Omental fat pad (tissue), 3 donors: ENCODE measurements at regions not wholly inside any gene's neighbourhood (a gene's known extent, or its start where the extent isn't known, plus 50 kb on each side); places are given as distances from the start of the nearest gene placed in this dataset.

Experiments used
- ATAC-seq: fragments of 150-250 bp; one replicate; pipeline ENCODE4 v1.9.1; 2016; ENCODE audit warnings: mild to moderate bottlenecking, moderate library complexity; ENCODE audit not compliant: low FRiP score
- DNase-seq: peaks from one replicate; pipeline ENCODE4 v3.0.0-alpha.2; 2019; ENCODE audit warnings: low spot score
- TF ChIP-seq, protein P1 (sequence below), 3 donors: fragments of 450-650 bp; IDR thresholded peaks; one replicate each; pipeline ENCODE4 v1.5.1; 2016 to 2017; ENCODE audit warnings: antibody characterized with exemption in 3 of 3, mild to moderate bottlenecking in 3 of 3, moderate library complexity in 2 of 3

DNA sequence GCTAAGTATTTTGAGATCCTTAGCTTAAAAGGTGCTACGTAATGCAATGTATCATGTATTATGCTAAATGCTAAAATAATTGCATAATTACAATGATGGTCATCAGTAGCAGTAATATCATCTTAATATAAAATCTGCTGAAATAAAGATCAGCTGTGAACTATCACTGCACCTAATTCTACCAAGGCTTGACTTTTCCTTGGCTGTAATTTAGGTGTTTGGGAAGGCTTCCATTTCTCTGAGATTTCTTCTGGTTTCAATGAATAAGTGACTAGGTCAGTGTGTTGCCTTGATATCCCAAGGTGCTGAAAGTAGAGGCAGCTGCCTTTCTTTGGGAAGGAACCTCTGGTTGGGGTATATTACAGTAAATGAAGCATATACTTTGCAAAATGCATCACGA is 376.1 kb downstream of the STK39 start:
- ATAC-seq (no peak), DNase-seq (no peak)
- TF ChIP-seq, protein P1, sequence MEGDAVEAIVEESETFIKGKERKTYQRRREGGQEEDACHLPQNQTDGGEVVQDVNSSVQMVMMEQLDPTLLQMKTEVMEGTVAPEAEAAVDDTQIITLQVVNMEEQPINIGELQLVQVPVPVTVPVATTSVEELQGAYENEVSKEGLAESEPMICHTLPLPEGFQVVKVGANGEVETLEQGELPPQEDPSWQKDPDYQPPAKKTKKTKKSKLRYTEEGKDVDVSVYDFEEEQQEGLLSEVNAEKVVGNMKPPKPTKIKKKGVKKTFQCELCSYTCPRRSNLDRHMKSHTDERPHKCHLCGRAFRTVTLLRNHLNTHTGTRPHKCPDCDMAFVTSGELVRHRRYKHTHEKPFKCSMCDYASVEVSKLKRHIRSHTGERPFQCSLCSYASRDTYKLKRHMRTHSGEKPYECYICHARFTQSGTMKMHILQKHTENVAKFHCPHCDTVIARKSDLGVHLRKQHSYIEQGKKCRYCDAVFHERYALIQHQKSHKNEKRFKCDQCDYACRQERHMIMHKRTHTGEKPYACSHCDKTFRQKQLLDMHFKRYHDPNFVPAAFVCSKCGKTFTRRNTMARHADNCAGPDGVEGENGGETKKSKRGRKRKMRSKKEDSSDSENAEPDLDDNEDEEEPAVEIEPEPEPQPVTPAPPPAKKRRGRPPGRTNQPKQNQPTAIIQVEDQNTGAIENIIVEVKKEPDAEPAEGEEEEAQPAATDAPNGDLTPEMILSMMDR (IDR thresholded peaks at IDR 0.05) = no peak

DNA sequence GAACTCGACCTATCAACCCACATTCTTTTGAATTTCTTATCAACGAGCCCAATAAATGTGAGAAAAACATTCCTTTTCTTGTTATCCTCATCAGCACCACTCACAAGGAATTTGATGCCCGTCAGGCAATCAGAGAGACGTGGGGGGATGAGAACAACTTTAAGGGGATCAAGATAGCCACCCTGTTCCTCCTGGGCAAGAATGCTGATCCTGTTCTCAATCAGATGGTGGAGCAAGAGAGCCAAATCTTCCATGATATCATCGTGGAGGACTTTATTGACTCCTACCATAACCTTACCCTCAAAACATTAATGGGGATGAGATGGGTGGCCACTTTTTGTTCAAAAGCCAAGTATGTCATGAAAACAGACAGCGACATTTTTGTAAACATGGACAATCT is 378.2 kb downstream of the STK39 start:
- DNase-seq = no peak
- TF ChIP-seq, protein P1 (IDR thresholded peaks at IDR 0.05) = no peak
- no peak for ATAC-seq

DNA sequence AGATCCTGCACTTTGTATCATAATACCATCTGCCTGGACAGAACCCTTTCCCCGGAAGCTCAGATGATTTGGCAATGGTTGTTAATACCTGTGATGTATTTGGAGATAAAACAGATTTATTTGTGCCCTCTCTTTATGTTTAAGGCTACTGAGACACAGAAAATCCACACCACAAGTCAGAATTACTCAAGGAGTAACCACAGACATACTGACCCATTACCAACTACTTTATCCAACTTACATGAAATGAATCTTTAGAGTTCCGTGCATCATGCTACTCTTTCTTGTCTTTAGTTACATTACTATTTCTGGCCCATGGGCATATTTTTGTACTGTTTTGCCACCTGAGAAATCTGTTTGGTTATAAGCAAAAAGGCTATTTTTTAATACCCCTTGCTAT is 384.0 kb downstream of the STK39 start:
- ATAC-seq (no peak), DNase-seq (no peak)
- TF ChIP-seq, protein P1 (IDR thresholded peaks at IDR 0.05) = no peak

DNA sequence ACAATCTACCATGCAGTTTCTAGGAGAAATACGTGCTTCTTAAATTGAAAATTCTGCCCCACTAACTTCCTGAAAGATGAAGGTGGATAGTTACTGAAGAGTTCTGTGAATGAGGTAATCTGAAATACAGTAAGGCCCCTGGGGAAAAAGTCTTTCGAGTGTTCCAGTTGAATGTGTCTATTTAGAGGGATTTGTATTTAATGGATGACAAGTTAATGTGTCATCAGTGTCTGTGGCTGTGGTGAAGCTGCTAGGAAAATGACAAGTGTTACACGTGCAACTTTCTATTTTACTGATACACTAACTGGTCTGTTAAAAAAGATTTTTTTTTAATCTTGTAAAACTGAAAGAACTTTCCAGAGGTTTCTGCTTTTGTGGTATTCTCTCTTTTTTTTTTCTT is 384.6 kb downstream of the STK39 start:
- no peak for ATAC-seq
- TF ChIP-seq, protein P1 (IDR thresholded peaks at IDR 0.05) = no peak
- DNase-seq = no peak

DNA sequence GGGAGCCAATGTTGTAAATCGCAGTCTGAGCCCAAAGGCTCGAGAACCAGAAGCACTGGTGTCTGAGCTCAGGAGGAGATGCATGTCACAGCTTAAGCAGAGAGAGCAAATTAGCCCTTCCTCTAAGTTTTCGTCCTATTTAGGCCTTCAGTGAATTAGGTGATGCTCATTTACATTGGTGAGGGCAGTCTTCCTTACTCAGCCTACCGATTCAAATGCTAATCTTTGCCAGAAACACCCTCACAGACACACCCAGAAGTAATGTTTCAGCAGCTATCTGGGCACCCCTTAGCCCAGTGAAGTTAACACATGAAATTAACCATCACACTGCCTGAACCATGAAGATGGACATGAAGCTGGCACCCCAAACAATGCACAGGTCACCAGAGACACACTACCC is 385.1 kb downstream of the STK39 start:
- no peak for DNase-seq
- TF ChIP-seq, protein P1 (IDR thresholded peaks at IDR 0.05) = no peak
- no peak for ATAC-seq

DNA sequence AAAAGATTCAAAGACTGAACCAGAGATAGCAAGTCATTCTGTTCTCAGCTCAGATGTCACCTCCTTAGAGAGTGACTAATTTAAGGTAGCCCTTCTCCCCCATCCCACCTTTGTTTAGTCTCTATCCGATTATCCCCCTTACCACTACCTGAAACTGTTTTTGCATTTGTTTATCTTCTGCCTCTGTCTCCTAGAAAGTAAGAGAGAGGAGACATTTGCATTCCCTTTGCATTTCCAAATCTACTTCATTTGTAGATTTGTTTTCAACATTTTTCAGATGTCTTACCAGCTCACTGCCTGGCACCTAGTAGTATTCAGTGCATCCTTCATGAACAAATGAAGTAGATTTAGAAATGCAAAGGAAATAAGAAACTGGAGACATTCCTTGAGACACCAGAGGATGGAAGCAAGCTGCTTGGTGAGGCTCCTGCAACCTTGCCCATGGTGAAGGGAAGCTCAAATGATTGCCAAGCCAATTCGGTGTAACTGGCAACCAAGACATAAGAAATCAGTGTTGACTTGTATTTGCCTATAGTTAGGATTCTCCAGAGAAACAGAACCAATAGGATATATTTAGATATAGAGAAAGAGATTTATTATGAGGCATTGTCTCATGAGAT is 385.7 kb downstream of the STK39 start:
- ATAC-seq (no peak), DNase-seq (no peak)
- TF ChIP-seq, protein P1 (IDR thresholded peaks at IDR 0.05) = no peak

DNA sequence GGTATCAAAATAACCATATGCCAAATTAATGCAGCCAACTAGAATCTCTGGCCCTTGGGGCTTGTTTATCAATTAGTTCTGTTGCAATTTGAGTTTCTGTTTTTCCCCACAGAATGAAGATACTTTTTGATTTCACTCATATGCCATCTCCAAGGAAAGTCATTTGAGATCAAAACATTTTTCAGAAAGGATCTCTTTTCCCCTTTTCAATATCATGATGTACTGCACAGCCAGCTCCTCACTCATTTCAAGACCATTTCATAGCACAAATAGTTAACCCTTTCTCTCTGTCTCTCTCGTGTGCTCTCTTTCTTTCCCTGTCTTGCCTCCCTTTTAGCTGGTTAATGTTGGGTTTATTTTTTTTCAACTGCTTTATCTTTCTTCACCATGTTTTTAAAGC is 387.3 kb downstream of the STK39 start:
- ATAC-seq = no peak
- TF ChIP-seq, protein P1 (IDR thresholded peaks at IDR 0.05) = no peak
- DNase-seq = no peak
